ENCODE measurements at regions not wholly inside any gene's neighbourhood (a gene's known extent, or its start where the extent isn't known, plus 50 kb on each side); places are given as distances from the start of the nearest gene placed in this dataset.

DNA sequence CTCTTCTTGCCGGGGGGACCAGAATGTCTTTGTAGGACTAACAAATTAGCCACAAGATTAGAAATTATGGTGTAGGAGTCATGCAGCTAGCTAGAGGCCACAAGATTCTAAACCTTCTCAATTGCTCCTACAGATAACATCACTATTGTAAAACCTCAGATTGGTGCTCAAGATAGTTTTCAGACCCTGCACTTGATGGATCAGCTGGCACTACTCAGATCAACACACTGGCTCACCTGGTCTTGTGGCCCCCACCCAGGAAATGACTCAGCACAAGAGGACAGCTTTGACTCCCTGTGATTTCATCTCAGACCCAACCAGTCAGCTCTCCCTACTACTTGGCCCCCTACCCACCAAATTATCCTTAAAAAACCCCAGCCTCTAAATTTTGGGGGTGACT lies 124.1 kb upstream of the RASGRP1 start:
- TF ChIP-seq POLR2AphosphoS5 (IDR thresholded peaks at IDR 0.05; ENCODE audit: low read depth, low read length): no peak
- no peak for TF ChIP-seq POU2F2 (IDR thresholded peaks at IDR 0.05; ENCODE audit: low read depth, low read length)
- no peak for TF ChIP-seq POLR2A (IDR thresholded peaks at IDR 0.05; ENCODE audit: low read depth, low read length)
- TF ChIP-seq TAF1 (IDR thresholded peaks at IDR 0.05; ENCODE audit: low read depth, low read length): no peak
